Nephron (organoid): ENCODE measurements at regions not wholly inside any gene's neighbourhood (a gene's known extent, or its start where the extent isn't known, plus 50 kb on each side); places are given as distances from the start of the nearest gene placed in this dataset.
A peak's percentile ranks its signal among the peaks of the same experiment; 100 is the strongest.
"Not testable (repeated sequence)": the region's sequence is repeated elsewhere in the genome, so short reads cannot be mapped to it uniquely, and the experiment has no call there.

Source experiments
- H3K27ac Mint-ChIP-seq, 3 experiments: 2 replicates each; pipeline ENCODE4 v1.8.0; 2020; ENCODE audit warnings: mixed read lengths in 3 of 3, mild to moderate bottlenecking in 2 of 3, moderate library complexity in 1 of 3
- H3K27me3 Mint-ChIP-seq: 2 replicates; pipeline ENCODE4 v1.8.0; 2021; ENCODE audit warnings: low read depth, mild to moderate bottlenecking, moderate library complexity, mixed read lengths
- H3K36me3 Mint-ChIP-seq: 2 replicates; pipeline ENCODE4 v1.8.0; 2020; ENCODE audit warnings: low read depth, mixed read lengths
- H3K4me1 Mint-ChIP-seq: 2 replicates; pipeline ENCODE4 v1.8.0; 2020; ENCODE audit warnings: mixed read lengths
- H3K4me3 Mint-ChIP-seq, 3 experiments: 2 replicates each; pipeline ENCODE4 v1.8.0; 2020; ENCODE audit warnings: mild to moderate bottlenecking in 3 of 3, mixed read lengths in 3 of 3, moderate library complexity in 2 of 3
- H3K9me3 Mint-ChIP-seq: 2 replicates; pipeline ENCODE4 v1.8.0; 2020; ENCODE audit warnings: mixed read lengths
- TF ChIP-seq, protein P1 (sequence below), 3 experiments: fragments of 200-600 bp; sonication (generic); IDR thresholded peaks; one replicate each; pipeline ENCODE4 v1.5.0; 2021; ENCODE audit warnings: antibody characterized with exemption in 3 of 3; ENCODE audit not compliant: unreplicated experiment in 3 of 3

DNA sequence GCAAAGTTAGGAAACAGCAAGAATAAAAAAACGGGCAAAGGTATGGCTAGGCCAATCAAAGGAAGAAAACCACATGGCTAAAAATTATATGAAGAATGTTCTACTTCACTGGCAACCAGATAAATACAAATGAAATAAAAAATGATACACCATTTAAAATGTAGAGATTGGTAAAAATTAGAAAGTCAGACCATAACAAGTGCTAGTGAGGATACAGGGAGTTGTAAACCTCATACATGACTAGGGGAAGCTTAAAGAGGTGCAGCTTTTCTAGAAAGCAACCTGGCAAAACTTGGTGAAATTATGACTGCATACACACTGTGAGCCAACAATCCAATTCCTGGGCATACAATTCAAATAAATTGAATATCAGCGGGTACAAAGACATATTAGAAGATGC is 119.0 kb upstream of the LIFR start:
- Mint-ChIP-seq H3K9me3 (no peaks in the 10 kb centered on the region), H3K4me1 (peaks cover 11% of the 10 kb centered on the region), H3K27me3 (no peaks in the 10 kb centered on the region), H3K27ac (no peak overlapping the region), H3K4me3 (no peak overlapping the region), H3K36me3 (no peaks in the 10 kb centered on the region)
- TF ChIP-seq, protein P1, sequence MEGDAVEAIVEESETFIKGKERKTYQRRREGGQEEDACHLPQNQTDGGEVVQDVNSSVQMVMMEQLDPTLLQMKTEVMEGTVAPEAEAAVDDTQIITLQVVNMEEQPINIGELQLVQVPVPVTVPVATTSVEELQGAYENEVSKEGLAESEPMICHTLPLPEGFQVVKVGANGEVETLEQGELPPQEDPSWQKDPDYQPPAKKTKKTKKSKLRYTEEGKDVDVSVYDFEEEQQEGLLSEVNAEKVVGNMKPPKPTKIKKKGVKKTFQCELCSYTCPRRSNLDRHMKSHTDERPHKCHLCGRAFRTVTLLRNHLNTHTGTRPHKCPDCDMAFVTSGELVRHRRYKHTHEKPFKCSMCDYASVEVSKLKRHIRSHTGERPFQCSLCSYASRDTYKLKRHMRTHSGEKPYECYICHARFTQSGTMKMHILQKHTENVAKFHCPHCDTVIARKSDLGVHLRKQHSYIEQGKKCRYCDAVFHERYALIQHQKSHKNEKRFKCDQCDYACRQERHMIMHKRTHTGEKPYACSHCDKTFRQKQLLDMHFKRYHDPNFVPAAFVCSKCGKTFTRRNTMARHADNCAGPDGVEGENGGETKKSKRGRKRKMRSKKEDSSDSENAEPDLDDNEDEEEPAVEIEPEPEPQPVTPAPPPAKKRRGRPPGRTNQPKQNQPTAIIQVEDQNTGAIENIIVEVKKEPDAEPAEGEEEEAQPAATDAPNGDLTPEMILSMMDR (IDR thresholded peaks at IDR 0.05; ENCODE audit: unreplicated experiment in 3 of 3): no peak

DNA sequence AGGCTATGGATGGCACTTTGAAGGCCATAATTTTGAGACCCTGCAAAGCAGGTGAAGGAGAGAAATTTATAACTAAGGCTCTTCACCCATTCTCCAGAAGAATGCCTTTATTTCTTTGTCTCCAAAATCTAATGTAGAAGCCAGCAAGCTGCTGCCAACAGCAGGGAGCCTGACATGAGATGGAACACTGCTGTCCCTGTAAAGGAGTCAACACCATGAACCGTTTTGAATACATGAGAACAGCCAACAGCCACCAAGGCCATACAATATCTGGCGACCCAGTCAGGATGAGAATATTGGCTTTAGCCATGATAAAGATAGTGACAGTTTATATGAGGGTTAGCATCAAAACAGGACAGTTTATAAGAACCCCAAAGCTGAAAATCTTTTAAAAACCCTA is 121.2 kb upstream of the LIFR start:
- Mint-ChIP-seq H3K27me3 (no peaks in the 10 kb centered on the region), H3K27ac (no peak overlapping the region), H3K4me3 (no peak overlapping the region), H3K36me3 (no peaks in the 10 kb centered on the region), H3K9me3 (no peaks in the 10 kb centered on the region), H3K4me1 (peaks cover 26% of the 10 kb centered on the region)
- TF ChIP-seq, protein P1 (IDR thresholded peaks at IDR 0.05; ENCODE audit: unreplicated experiment in 3 of 3): no peak

DNA sequence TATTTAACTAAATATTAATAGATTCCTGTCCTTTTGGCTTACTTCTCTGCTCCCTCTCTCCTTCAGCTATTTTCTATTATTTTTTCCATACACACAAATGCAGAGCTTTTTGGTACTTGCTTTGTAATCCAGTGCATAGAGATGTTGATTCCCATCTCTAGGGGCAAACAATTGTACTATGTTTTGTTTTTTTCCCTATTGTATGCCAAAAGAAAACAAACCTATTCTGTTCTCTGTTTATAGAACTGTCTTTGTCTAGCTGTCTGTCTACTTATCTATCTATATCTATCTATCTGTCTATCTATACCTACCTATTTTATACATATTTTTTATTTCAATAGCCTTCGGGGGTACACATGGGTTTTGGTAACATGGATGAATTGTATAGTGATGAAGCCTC is 121.6 kb upstream of the LIFR start:
- Mint-ChIP-seq H3K4me1 (peaks cover 23% of the 10 kb centered on the region), H3K36me3 (no peaks in the 10 kb centered on the region), H3K27ac (no peak overlapping the region), H3K9me3 (no peaks in the 10 kb centered on the region), H3K4me3 (no peak overlapping the region), H3K27me3 (no peaks in the 10 kb centered on the region)
- TF ChIP-seq, protein P1 (IDR thresholded peaks at IDR 0.05; ENCODE audit: unreplicated experiment in 3 of 3): no peak

DNA sequence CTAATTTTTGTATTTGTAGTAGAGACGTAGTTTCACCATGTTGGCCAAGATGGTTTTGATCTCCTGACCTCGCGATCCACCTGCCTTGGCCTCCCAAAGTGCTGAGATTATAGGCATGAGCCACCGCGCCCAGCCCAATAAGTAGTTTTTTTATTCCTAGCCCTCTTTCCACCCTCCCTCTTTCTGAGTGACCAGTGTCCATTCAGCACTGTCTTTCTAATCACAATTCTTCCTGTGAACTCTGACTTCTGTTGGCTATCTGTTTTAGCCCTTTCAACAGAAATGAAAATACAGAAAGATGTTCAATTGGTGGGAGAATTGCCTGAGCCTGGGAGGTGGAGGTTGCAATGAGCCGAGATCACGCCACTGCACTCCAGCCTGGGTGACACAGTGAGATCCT is 122.3 kb upstream of the LIFR start:
- peaks cover 23% of the 10 kb centered on the region for H3K4me1 Mint-ChIP-seq
- not testable (repeated sequence) for H3K4me3 Mint-ChIP-seq, H3K27ac Mint-ChIP-seq, H3K9me3 Mint-ChIP-seq, H3K36me3 Mint-ChIP-seq, H3K27me3 Mint-ChIP-seq

GRCh38 chr5:38680094-38680825 is 123.8 kb upstream of the LIFR start:
- H3K36me3 Mint-ChIP-seq: no peaks in the 10 kb centered on the region
- H3K4me3 Mint-ChIP-seq: no peak overlapping the region
- H3K4me1 Mint-ChIP-seq: peaks cover 23% of the 10 kb centered on the region
- H3K27ac Mint-ChIP-seq: peak overlapping the region; percentile 51 to 89 (median 64)
- TF ChIP-seq, protein P1 (IDR thresholded peaks at IDR 0.05; ENCODE audit: unreplicated experiment in 3 of 3): no peak
- H3K27me3 Mint-ChIP-seq: no peaks in the 10 kb centered on the region
- no peaks in the 10 kb centered on the region for H3K9me3 Mint-ChIP-seq

DNA sequence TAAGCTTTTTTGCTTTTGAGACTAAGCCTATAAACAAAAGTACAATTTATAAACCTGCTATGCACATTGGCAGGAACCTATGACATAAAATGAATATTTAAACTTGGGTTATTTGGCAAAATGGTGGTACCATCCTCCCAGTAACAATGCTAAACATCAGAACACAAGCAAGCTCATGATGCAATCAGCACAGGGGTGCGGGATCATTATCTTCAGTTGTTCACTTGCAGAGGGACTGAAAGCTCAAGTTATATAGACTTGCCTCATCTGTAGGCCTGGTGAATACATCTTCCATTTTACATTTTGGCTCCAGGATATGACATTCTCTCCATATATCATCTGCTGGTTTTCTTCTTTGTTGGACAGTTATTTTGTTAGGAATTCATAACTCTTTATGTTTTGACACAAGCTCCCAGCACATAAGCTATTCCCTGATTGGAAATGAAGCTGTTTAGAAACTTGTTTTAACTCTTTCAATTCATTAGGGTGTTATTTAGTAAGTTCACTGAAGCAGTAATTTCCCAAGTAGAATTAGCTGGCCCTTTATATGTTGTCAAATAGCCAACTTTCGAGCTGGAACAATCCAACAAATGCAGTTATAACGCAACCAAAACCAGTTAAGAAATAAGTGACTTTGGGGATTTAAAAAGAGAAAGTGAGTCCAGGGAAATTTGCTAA is 124.7 kb upstream of the LIFR start:
- Mint-ChIP-seq H3K36me3 (no peaks in the 10 kb centered on the region), H3K4me3 (no peak overlapping the region), H3K9me3 (no peaks in the 10 kb centered on the region), H3K4me1 (peaks cover 23% of the 10 kb centered on the region), H3K27me3 (no peaks in the 10 kb centered on the region), H3K27ac (peak overlapping the region; percentile 51 to 89 (median 64))
- TF ChIP-seq, protein P1 (IDR thresholded peaks at IDR 0.05; ENCODE audit: unreplicated experiment in 3 of 3): no peak
